Ovary (tissue), 7 donors: ENCODE measurements at regions not wholly inside any gene's neighbourhood (a gene's known extent, or its start where the extent isn't known, plus 50 kb on each side); places are given as distances from the start of the nearest gene placed in this dataset.
"Not testable (repeated sequence)": the region's sequence is repeated elsewhere in the genome, so short reads cannot be mapped to it uniquely, and the experiment has no call there.

Source experiments
- DNase-seq, 5 donors: peaks; one replicate each; pipeline ENCODE4 v3.0.0-alpha.2; 2019 to 2020
- H3K27ac ChIP-seq, 2 donors: fragments of 200-600 bp; one replicate each; pipeline versions ENCODE4 v1.5.1 to v1.8.0; 2019 to 2022
- H3K27me3 ChIP-seq: fragments of 200-600 bp; one replicate; pipeline ENCODE4 v1.8.0; 2022
- H3K36me3 ChIP-seq: fragments of 200-600 bp; sonication (generic); one replicate; pipeline ENCODE4 v1.5.1; 2019
- H3K4me1 ChIP-seq: one replicate; pipeline ENCODE4 v1.8.1; 2013; ENCODE audit warnings: mild to moderate bottlenecking, moderate library complexity; ENCODE audit not compliant: insufficient read depth
- H3K4me3 ChIP-seq: fragments of 200-600 bp; sonication (generic); one replicate; pipeline ENCODE4 v1.5.1; 2017
- H3K9me3 ChIP-seq, 2 donors: fragments of 200-600 bp in 1 of 2; sonication (generic) in 1 of 2; one replicate each; pipeline versions ENCODE4 v1.5.1 to v1.8.1; 2013 to 2019; ENCODE audit warnings: mild to moderate bottlenecking in 1 of 2, moderate library complexity in 1 of 2
- EP300 ChIP-seq: sonication (generic); formaldehyde crosslinking; IDR thresholded peaks from one replicate; pipeline ENCODE4 v1.6.1; 2017; ENCODE audit warnings: antibody characterized with exemption
- POLR2A ChIP-seq: fragments of 450-650 bp; IDR thresholded peaks from one replicate; pipeline ENCODE4 v1.6.1; 2017; ENCODE audit warnings: antibody characterized with exemption, mild to moderate bottlenecking, moderate library complexity
- WGBS, 3 donors: extraction: QIAGEN DNeasy Blood & Tissue Kit in 1 of 3; methylation state at CpG; one replicate each; pipeline versions ENCODE4 v1.1.5 to v1.1.7; 2013 to 2017; 5-methylcytosine and 5-hydroxymethylcytosine counted together
- intact Hi-C, 4 donors: fragments of 100-400 bp; cut with DNase I; formaldehyde crosslinking; loops; one replicate each; pipeline versions ENCODE4 v1.11.0 to v1.15.1; 2022 to 2023
- TF ChIP-seq, protein P1 (sequence below), 3 donors: fragments of 450-650 bp in 2 of 3; fragments of 200-600 bp in 1 of 3; IDR thresholded peaks; one replicate each; pipeline versions ENCODE4 v1.5.1 to v1.8.0; 2016 to 2022; ENCODE audit warnings: antibody characterized with exemption in 3 of 3, mild to moderate bottlenecking in 1 of 3
- donor health status: DM: no; HTN: no; CAD: no; lungs with moderate emphysema.
- donor health status: DM: no; HTN: no; CAD: no.
- donor health status: Bipolar disorder and iron deficiency.
- donor health status: DM: no; HTN: no; CAD: no.
- donor health status: DM: yes; HTN: yes; CAD: no.

DNA sequence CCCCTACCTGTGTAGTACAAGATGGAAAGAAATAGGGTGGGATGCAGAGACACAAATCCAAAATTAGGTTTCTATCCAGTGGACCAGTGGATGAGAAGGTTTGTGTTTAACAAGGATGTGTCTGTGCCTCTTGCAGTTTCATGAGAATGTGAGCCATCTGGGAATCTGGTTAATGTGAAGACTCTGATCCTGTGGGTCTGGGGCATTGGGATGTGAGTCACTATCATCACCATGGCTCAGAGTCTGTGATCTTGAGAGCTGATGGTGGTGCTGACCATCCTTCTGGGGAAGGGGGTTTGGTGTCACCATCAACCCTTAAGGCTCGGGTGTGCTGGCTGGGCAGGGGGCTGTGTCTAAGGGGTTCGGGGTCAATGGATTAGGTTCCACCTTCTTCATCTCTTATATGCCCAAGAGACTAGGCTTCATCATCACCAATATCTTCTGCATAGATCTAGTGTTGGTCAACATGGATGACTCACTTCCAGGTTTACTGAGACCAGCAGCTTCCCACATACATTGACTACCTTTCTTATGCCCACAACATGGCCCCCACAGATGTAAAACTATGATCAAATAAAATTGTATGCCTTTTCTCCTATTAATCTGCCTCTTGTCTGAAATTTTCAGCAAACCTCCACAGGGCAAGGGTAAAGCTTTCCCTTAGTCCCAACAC is 65.7 kb upstream of the MID1 start:
- TF ChIP-seq, protein P1, sequence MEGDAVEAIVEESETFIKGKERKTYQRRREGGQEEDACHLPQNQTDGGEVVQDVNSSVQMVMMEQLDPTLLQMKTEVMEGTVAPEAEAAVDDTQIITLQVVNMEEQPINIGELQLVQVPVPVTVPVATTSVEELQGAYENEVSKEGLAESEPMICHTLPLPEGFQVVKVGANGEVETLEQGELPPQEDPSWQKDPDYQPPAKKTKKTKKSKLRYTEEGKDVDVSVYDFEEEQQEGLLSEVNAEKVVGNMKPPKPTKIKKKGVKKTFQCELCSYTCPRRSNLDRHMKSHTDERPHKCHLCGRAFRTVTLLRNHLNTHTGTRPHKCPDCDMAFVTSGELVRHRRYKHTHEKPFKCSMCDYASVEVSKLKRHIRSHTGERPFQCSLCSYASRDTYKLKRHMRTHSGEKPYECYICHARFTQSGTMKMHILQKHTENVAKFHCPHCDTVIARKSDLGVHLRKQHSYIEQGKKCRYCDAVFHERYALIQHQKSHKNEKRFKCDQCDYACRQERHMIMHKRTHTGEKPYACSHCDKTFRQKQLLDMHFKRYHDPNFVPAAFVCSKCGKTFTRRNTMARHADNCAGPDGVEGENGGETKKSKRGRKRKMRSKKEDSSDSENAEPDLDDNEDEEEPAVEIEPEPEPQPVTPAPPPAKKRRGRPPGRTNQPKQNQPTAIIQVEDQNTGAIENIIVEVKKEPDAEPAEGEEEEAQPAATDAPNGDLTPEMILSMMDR (IDR thresholded peaks at IDR 0.05) = no peak
- 73 to 76% (median 73%) methylated on average over 2 of the region's 2 CpGs for WGBS, 3 donors

DNA sequence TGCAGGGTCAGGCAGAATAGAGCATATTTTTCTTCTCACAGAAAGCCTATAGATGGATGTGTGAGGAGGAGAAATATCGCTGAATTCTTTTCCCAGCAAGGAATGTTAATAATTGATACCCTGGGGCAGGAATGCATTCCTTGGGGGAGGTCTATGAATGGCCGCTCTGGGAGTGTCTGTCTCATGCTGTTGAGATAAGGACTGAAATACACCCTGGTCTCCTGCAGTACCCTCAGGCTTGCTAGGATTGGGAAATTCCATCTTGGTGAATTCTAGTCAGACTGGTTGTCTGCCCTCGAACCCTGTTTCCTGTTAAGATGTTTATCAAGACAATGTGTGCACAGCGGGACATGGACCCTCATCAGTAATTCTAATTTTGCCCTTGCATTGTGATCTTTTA is 71.4 kb upstream of the MID1 start:
- H3K36me3 ChIP-seq, H3K27me3 ChIP-seq, H3K4me3 ChIP-seq, H3K4me1 ChIP-seq, H3K27ac ChIP-seq, intact Hi-C loops, H3K9me3 ChIP-seq, DNase-seq: not testable (repeated sequence)
- WGBS, 3 donors = 83% methylated on average over 4 of the region's 4 CpGs

More for the DNA sequence above, 65.7 kb upstream of the MID1 start:
- no peaks in the 10 kb centered on the region for H3K4me1 ChIP-seq
- no peak overlapping the region for H3K27ac ChIP-seq
- H3K4me3 ChIP-seq = no peak overlapping the region
- H3K9me3 ChIP-seq = no peaks in the 10 kb centered on the region
- no peaks in the 10 kb centered on the region for H3K27me3 ChIP-seq
- no peak for DNase-seq
- intact Hi-C loops = no loop called here
- H3K36me3 ChIP-seq = no peaks in the 10 kb centered on the region

DNA sequence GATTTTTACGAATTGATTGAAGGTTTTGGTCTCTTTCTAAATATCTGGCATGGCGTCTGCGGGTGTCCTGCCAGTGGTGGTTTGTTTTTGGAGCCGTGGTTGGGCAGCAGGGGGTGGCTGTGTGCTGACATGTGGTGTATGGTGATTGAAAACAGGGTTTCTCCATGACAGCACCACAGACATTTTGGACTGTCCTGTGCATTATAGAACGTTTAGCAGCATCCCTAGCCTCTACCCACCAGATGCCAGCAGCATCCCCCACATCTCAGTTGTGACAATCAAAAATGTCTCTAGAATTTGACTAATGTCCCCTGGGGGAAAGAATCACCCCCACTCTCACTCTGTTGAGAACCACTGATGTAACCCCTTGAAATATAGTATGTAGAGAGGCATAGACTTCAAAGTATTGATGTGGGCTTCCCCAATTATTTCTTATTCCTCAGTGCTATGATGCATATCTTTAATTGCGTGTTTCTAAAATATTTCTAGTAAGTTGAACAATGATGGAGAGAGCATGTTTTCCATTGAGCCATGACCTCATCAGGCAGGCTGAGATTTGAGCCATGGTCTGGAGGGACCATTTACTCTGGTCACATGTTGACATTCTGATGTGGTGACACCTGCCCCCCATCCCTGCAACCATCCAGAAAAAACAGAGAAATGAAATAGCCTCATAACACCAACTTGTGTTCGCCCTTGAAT is 77.4 kb upstream of the MID1 start:
- no peaks in the 10 kb centered on the region for H3K27me3 ChIP-seq
- WGBS, 3 donors = 66 to 70% (median 67%) methylated on average over 7 of the region's 7 CpGs
- intact Hi-C loops = no loop called here
- no peaks in the 10 kb centered on the region for H3K4me1 ChIP-seq
- no peaks in the 10 kb centered on the region for H3K9me3 ChIP-seq
- DNase-seq = no peak
- H3K27ac ChIP-seq = no peak overlapping the region
- H3K4me3 ChIP-seq = no peak overlapping the region
- TF ChIP-seq POLR2A (no peak), EP300 (no peak)
- TF ChIP-seq, protein P1 (IDR thresholded peaks at IDR 0.05) = no peak
- H3K36me3 ChIP-seq = no peaks in the 10 kb centered on the region

DNA sequence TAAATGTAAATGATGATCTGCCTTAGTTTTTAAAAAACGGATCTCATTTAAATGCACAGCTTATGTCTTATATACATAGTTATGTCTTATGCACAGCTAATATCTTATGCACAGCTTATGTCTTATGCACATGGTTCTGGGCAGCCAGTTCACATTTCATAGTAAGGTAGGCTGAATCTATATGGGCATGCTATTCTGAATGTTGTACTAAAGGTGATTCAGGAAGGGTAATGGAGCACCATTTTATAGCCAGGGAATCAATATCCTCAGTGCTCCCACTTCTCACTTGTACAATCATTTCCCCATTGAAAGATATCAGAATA is 77.9 kb upstream of the MID1 start:
- Histone ChIP-seq H3K27ac (no peak overlapping the region), H3K9me3 (no peaks in the 10 kb centered on the region), H3K36me3 (no peaks in the 10 kb centered on the region), H3K4me3 (no peak overlapping the region), H3K27me3 (no peaks in the 10 kb centered on the region), H3K4me1 (no peaks in the 10 kb centered on the region)
- intact Hi-C loops = no loop called here
- TF ChIP-seq POLR2A (no peak), EP300 (no peak)
- TF ChIP-seq, protein P1 (IDR thresholded peaks at IDR 0.05) = no peak
- DNase-seq = no peak
- whole genome bisulfite sequencing, 3 donors = 64 to 85% (median 69%) methylated on average over 1 of the region's 1 CpG

DNA sequence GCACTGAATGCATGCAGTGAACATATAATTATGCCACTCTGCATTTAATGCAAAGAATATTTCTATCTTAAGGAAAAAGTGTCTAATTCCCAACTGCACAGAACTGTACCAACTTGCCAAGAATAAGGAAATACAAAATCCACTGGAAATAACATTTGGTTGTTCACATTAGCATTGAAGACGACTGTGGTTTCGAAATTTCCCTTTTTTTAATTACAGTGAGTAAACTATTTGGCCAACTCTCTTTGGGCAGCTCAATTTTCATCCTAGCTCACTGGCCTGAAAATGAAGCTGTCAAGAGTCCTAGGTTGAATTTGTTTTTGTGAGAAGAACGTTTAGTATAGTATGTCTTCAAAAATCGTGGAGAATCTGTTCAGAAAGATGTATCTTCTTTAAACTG is 81.6 kb upstream of the MID1 start:
- TF ChIP-seq, protein P1 (IDR thresholded peaks at IDR 0.05) = no peak
- TF ChIP-seq POLR2A (no peak), EP300 (no peak)
- 53 to 62% (median 57%) methylated on average over 4 of the region's 4 CpGs for WGBS, 3 donors
- Histone ChIP-seq H3K27me3 (no peaks in the 10 kb centered on the region), H3K4me1 (no peaks in the 10 kb centered on the region), H3K27ac (no peak overlapping the region), H3K36me3 (no peaks in the 10 kb centered on the region), H3K9me3 (no peaks in the 10 kb centered on the region), H3K4me3 (no peak overlapping the region)
- no peak for DNase-seq
- intact Hi-C loops = no loop called here

DNA sequence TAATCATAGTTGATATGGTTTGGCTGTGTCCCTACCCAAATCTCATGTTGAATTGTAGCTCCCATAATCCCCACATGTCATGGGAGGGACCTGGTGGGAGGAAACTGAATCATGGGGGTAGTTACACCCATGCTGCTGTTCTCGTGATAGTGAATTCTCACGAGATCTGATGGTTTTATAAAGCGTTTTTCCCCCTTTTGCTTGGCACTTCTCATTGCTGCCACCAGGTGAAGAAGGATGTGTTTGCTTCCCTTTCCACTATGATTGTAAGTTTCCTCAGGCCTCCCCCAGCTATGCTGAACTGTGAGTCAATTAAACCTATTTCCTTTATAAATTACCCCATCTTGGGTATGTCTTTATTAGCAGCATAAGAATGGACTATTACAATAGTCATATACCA is 86.0 kb upstream of the MID1 start:
- DNase-seq, H3K36me3 ChIP-seq, H3K4me3 ChIP-seq, H3K27me3 ChIP-seq, intact Hi-C loops, H3K9me3 ChIP-seq, H3K4me1 ChIP-seq, H3K27ac ChIP-seq: not testable (repeated sequence)
- 62 to 69% (median 69%) methylated on average over 3 of the region's 3 CpGs for WGBS, 3 donors
